SK-N-SH treated with all-trans-retinoic acid at 6 μM for 48 hours (cell line): ENCODE measurements at regions not wholly inside any gene's neighbourhood (a gene's known extent, or its start where the extent isn't known, plus 50 kb on each side); places are given as distances from the start of the nearest gene placed in this dataset.

Experiments
- ATAC-seq: fragments of 200-7000 bp; cut with Tn5 transposase; 3 replicates; pipeline ENCODE4 v1.9.1; 2020; ENCODE audit warnings: mild to moderate bottlenecking, moderate library complexity
- ARNTL ChIP-seq: fragments of 450-650 bp; formaldehyde crosslinking; IDR thresholded peaks from 2 replicates; pipeline ENCODE4 v1.5.0; 2020; ENCODE audit warnings: low read depth, mild to moderate bottlenecking, moderate library complexity, borderline replicate concordance
- BACH2 ChIP-seq: fragments of 250-450 bp; sonication (Bioruptor Pico); IDR thresholded peaks from 2 replicates; pipeline ENCODE4 v1.9.0; 2021; ENCODE audit warnings: mild to moderate bottlenecking, borderline replicate concordance
- CREB5 ChIP-seq: fragments of 250-450 bp; sonication (Bioruptor Pico); IDR thresholded peaks from 2 replicates; pipeline ENCODE4 v1.5.1; 2020; ENCODE audit warnings: low read depth, mild to moderate bottlenecking, moderate library complexity
- CSDC2 ChIP-seq: fragments of 250-450 bp; sonication (Bioruptor Pico); IDR thresholded peaks from 2 replicates; pipeline ENCODE4 v1.5.0; 2020; ENCODE audit warnings: mild to moderate bottlenecking, moderate library complexity
- CSRNP3 ChIP-seq: fragments of 250-450 bp; sonication (Bioruptor Pico); IDR thresholded peaks from 2 replicates; pipeline ENCODE4 v1.5.1; 2021; ENCODE audit warnings: mild to moderate bottlenecking, moderate library complexity
- ESRRG ChIP-seq: fragments of 250-450 bp; sonication (Bioruptor Pico); IDR thresholded peaks from 2 replicates; pipeline ENCODE4 v1.6.1; 2021; ENCODE audit warnings: mild to moderate bottlenecking
- ISL1 ChIP-seq: fragments of 250-450 bp; sonication (Bioruptor Pico); IDR thresholded peaks from 2 replicates; pipeline ENCODE4 v2.1.2; 2022; ENCODE audit warnings: mild to moderate bottlenecking, moderate library complexity
- OSR1 ChIP-seq: fragments of 250-450 bp; sonication (Bioruptor Pico); IDR thresholded peaks from 2 replicates; pipeline ENCODE4 v1.8.0; 2022; ENCODE audit warnings: moderate library complexity, mild to moderate bottlenecking, inconsistent platforms
- PATZ1 ChIP-seq: fragments of 250-450 bp; sonication (Bioruptor Pico); IDR thresholded peaks from 2 replicates; pipeline ENCODE4 v1.8.0; 2020; ENCODE audit warnings: mild to moderate bottlenecking, moderate library complexity, borderline replicate concordance
- POU6F1 ChIP-seq: fragments of 250-450 bp; sonication (Bioruptor Pico); IDR thresholded peaks from 2 replicates; pipeline ENCODE4 v1.8.0; 2021; ENCODE audit warnings: low read depth, mild to moderate bottlenecking, moderate library complexity, borderline replicate concordance
- RARB ChIP-seq: fragments of 250-450 bp; sonication (Bioruptor Pico); IDR thresholded peaks from 2 replicates; pipeline ENCODE4 v1.8.0; 2021; ENCODE audit warnings: mild to moderate bottlenecking, moderate library complexity
- SNAI2 ChIP-seq: fragments of 250-450 bp; sonication (Bioruptor Pico); IDR thresholded peaks from 2 replicates; pipeline ENCODE4 v1.5.0; 2020; ENCODE audit warnings: mild to moderate bottlenecking, moderate library complexity
- TCF4 ChIP-seq: fragments of 250-450 bp; sonication (Bioruptor Pico); IDR thresholded peaks from 2 replicates; pipeline ENCODE4 v1.8.0; 2021; ENCODE audit warnings: mild to moderate bottlenecking, moderate library complexity, borderline replicate concordance
- TOX ChIP-seq: fragments of 250-450 bp; sonication (Bioruptor Pico); IDR thresholded peaks from 2 replicates; pipeline ENCODE4 v1.8.0; 2021; ENCODE audit warnings: mild to moderate bottlenecking, moderate library complexity, borderline replicate concordance
- TSHZ2 ChIP-seq: fragments of 250-450 bp; sonication (Bioruptor Pico); IDR thresholded peaks from 2 replicates; pipeline ENCODE4 v1.5.0; 2020; ENCODE audit warnings: mild to moderate bottlenecking, moderate library complexity
- ZC3H10 ChIP-seq: fragments of 250-450 bp; sonication (Bioruptor Pico); IDR thresholded peaks from 2 replicates; pipeline ENCODE4 v1.5.1; 2021; ENCODE audit warnings: mild to moderate bottlenecking, moderate library complexity
- ZFP3 ChIP-seq: fragments of 250-450 bp; sonication (Bioruptor Pico); IDR thresholded peaks from 2 replicates; pipeline ENCODE4 v1.5.0; 2020; ENCODE audit warnings: mild to moderate bottlenecking, moderate library complexity
- ZFP30 ChIP-seq: fragments of 450-650 bp; formaldehyde crosslinking; IDR thresholded peaks from 2 replicates; pipeline ENCODE4 v1.5.0; 2022; ENCODE audit warnings: mild to moderate bottlenecking, moderate library complexity
- ZNF565 ChIP-seq: fragments of 450-650 bp; formaldehyde crosslinking; conservative IDR thresholded peaks from 2 replicates; pipeline ENCODE4 v1.5.0; 2020; ENCODE audit warnings: low read depth, mild to moderate bottlenecking, moderate library complexity
- ZNF70 ChIP-seq: fragments of 450-650 bp; formaldehyde crosslinking; IDR thresholded peaks from 2 replicates; pipeline ENCODE4 v1.5.0; 2020; ENCODE audit warnings: mild to moderate bottlenecking, moderate library complexity
- ZNF8 ChIP-seq: fragments of 450-650 bp; formaldehyde crosslinking; IDR thresholded peaks from 2 replicates; pipeline ENCODE4 v1.5.0; 2020; ENCODE audit warnings: mild to moderate bottlenecking, moderate library complexity

GRCh38 chr3:139180489-139180888 lies 135.8 kb upstream of the PRR23C start:
- no peak for TF ChIP-seq CREB5
- TF ChIP-seq ZNF70, result no peak
- no peak for TF ChIP-seq ZFP30 (CRISPR knock-in tag)
- no peak for TF ChIP-seq ZC3H10 (CRISPR knock-in tag)
- TF ChIP-seq BACH2, result no peak
- no peak for TF ChIP-seq ESRRG (CRISPR knock-in tag)
- no peak for TF ChIP-seq ARNTL (CRISPR knock-in tag)
- TF ChIP-seq TCF4 (CRISPR knock-in tag), result no peak
- no peak for TF ChIP-seq ZFP3
- no peak for TF ChIP-seq TSHZ2 (CRISPR knock-in tag)
- TF ChIP-seq, all 23 proteins: peak for 0
- ATAC-seq, result no peak

GRCh38 chr3:139182143-139182542 lies 137.5 kb upstream of the PRR23C start:
- no peak for ATAC-seq
- TF ChIP-seq CREB5, result no peak
- TF ChIP-seq SNAI2 (CRISPR knock-in tag), result no peak
- TF ChIP-seq TSHZ2 (CRISPR knock-in tag), result no peak
- no peak for TF ChIP-seq OSR1
- TF ChIP-seq POU6F1 (CRISPR knock-in tag), result no peak
- no peak for TF ChIP-seq ARNTL (CRISPR knock-in tag)
- TF ChIP-seq ZNF565 (CRISPR knock-in tag), result no peak
- no peak for TF ChIP-seq ISL1
- no peak for TF ChIP-seq ZNF70
- no peak for TF ChIP-seq CSDC2 (CRISPR knock-in tag)
- no peak for TF ChIP-seq RARB
- TF ChIP-seq ZFP3, result no peak
- TF ChIP-seq BACH2, result no peak
- no peak for TF ChIP-seq ESRRG (CRISPR knock-in tag)
- TF ChIP-seq TCF4 (CRISPR knock-in tag), result no peak
- no peak for TF ChIP-seq CSRNP3
- no peak for TF ChIP-seq ZNF8 (CRISPR knock-in tag)
- no peak for TF ChIP-seq TOX
- TF ChIP-seq PATZ1 (CRISPR knock-in tag), result no peak
